GM12878 (cell line): ENCODE measurements at regions not wholly inside any gene's neighbourhood (a gene's known extent, or its start where the extent isn't known, plus 50 kb on each side); places are given as distances from the start of the nearest gene placed in this dataset.

Source experiments
- ATAC-seq: fragments of 200-7000 bp; cut with Tn5 transposase; 3 replicates; pipeline ENCODE4 v1.9.1; 2020; ENCODE audit warnings: mild to moderate bottlenecking, moderate library complexity
- BruUV-seq: library from RNA; stranded (reverse); fragments of 400-500 nt; replicated peaks from 2 replicates; lab custom pipeline; 2021; lab: Mats Ljungman, UMichigan
- CTCF ChIA-PET: fragments of 300-600 bp; sonication (Branson Sonifier 250); formaldehyde crosslinking; extraction: SDS; loops from one replicate; lab custom pipeline; 2021; ENCODE audit warnings: inconsistent platforms; lab: Yijun Ruan, JAX
- POLR2A ChIA-PET: fragments of 350-600 bp; formaldehyde crosslinking; extraction: SDS; loops from one replicate; lab custom pipeline; 2021; ENCODE audit warnings: inconsistent platforms; lab: Charles Lee
- RAD21 ChIA-PET: fragments of 300-600 bp; sonication (Branson Sonifier 250); formaldehyde crosslinking; loops from one replicate; lab custom pipeline; 2023; ENCODE audit warnings: antibody characterized with exemption; ENCODE audit not compliant: unreplicated experiment; lab: Charles Lee
- SMC1A ChIA-PET: fragments of 300-600 bp; sonication (Branson Sonifier 250); formaldehyde crosslinking; loops from one replicate; lab custom pipeline; 2023; ENCODE audit not compliant: unreplicated experiment, uncharacterized antibody; lab: Charles Lee
- DNase-seq: peaks from one replicate; pipeline ENCODE4 v3.0.0-alpha.2; 2011; ENCODE audit warnings: low read depth, low spot score
- FAIRE-seq: peaks from 3 replicates; lab custom pipeline; 2011; peaks lifted over from hg19 to GRCh38; lab: Jason Lieb, UNC
- H2AFZ ChIP-seq: 2 replicates; pipeline ENCODE4 v1.6.0; 2011; ENCODE audit warnings: low read depth, low read length, control low read depth; ENCODE audit not compliant: control insufficient read depth
- H3K27ac ChIP-seq: 2 replicates; pipeline ENCODE4 v1.5.1; 2011; ENCODE audit warnings: control low read depth; ENCODE audit not compliant: control insufficient read depth, insufficient read depth
- H3K27me3 ChIP-seq, 2 experiments: replicated peaks in 1 of 2; 2 replicates each; pipeline versions ENCODE4 v1.6.0 to v1.6.1; 2011; ENCODE audit warnings: low read length in 1 of 2; ENCODE audit not compliant: control insufficient read depth in 2 of 2, insufficient read depth in 2 of 2
- H3K36me3 ChIP-seq, 2 experiments: 2 replicates each; pipeline ENCODE4 v1.5.1; 2011; ENCODE audit warnings: low read length in 1 of 2; ENCODE audit not compliant: control insufficient read depth in 2 of 2, insufficient read depth in 2 of 2
- H3K4me1 ChIP-seq: 2 replicates; pipeline ENCODE4 v1.6.1; 2011; ENCODE audit warnings: mild to moderate bottlenecking, low read length, moderate library complexity, mixed read lengths; ENCODE audit not compliant: control insufficient read depth, insufficient read depth
- H3K4me2 ChIP-seq: 2 replicates; pipeline ENCODE4 v1.6.0; 2011; ENCODE audit warnings: control low read depth; ENCODE audit not compliant: control insufficient read depth, insufficient read depth
- H3K4me3 ChIP-seq: fragments of 200-600 bp; sonication (generic); 2 replicates; pipeline ENCODE4 v1.5.1; 2016
- H3K79me2 ChIP-seq: 2 replicates; pipeline ENCODE4 v1.6.0; 2011; ENCODE audit warnings: low read length; ENCODE audit not compliant: control insufficient read depth, insufficient read depth
- H3K9ac ChIP-seq: 2 replicates; pipeline ENCODE4 v1.8.0; 2011; ENCODE audit warnings: low read length, control low read depth, mixed read lengths; ENCODE audit not compliant: control insufficient read depth, insufficient read depth
- H3K9me3 ChIP-seq: replicated peaks from 3 replicates; pipeline ENCODE4 v1.5.1; 2011; ENCODE audit warnings: mild to moderate bottlenecking, low read length; ENCODE audit not compliant: control insufficient read depth, insufficient read depth
- H4K20me1 ChIP-seq: 2 replicates; pipeline ENCODE4 v1.6.0; 2011; ENCODE audit not compliant: control insufficient read depth, insufficient read depth
- BMI1 ChIP-seq: fragments of 450-650 bp; IDR thresholded peaks from 2 replicates; pipeline ENCODE4 v1.6.1; 2016; ENCODE audit warnings: mild to moderate bottlenecking, moderate library complexity, borderline replicate concordance
- CREM ChIP-seq: IDR thresholded peaks from 2 replicates; pipeline ENCODE4 v1.6.1; 2014; ENCODE audit warnings: antibody characterized with exemption, low read depth
- FOXK2 ChIP-seq: fragments of 450-650 bp; IDR thresholded peaks from 2 replicates; pipeline ENCODE4 v1.6.1; 2017; ENCODE audit warnings: mild to moderate bottlenecking, moderate library complexity
- HDGF ChIP-seq: fragments of 450-650 bp; IDR thresholded peaks from 2 replicates; pipeline ENCODE4 v1.6.1; 2016; ENCODE audit warnings: antibody characterized with exemption
- IRF4 ChIP-seq: IDR thresholded peaks from 2 replicates; pipeline ENCODE4 v1.6.1; 2011; ENCODE audit warnings: low read depth, low read length
- NR2C1 ChIP-seq: fragments of 450-650 bp; IDR thresholded peaks from 2 replicates; pipeline ENCODE4 v1.6.1; 2017; ENCODE audit warnings: antibody characterized with exemption, mild to moderate bottlenecking, moderate library complexity
- ZBED1 ChIP-seq: IDR thresholded peaks from 2 replicates; pipeline ENCODE4 v1.6.1; 2016; ENCODE audit warnings: borderline replicate concordance
- ZNF207 ChIP-seq: fragments of 450-650 bp; IDR thresholded peaks from 2 replicates; pipeline ENCODE4 v1.6.1; 2014; ENCODE audit warnings: antibody characterized with exemption, mild to moderate bottlenecking, borderline replicate concordance
- ZNF217 ChIP-seq: fragments of 450-650 bp; IDR thresholded peaks from 2 replicates; pipeline ENCODE4 v1.6.1; 2017; ENCODE audit warnings: antibody characterized with exemption, mild to moderate bottlenecking
- WGBS: methylation state at CpG from one replicate; pipeline ENCODE4 v1.1.6; 2016; ENCODE audit warnings: low lambda C conversion rate; ENCODE audit not compliant: insufficient replicate concordance, insufficient coverage; ENCODE audit errors: missing lambda C conversion rate; 5-methylcytosine and 5-hydroxymethylcytosine counted together
- in situ Hi-C: fragments of 300-500 bp; cut with MboI; formaldehyde crosslinking; loops from 9 replicates; pipeline ENCODE4 v1.14.3; 2018; ENCODE audit warnings: mixed read lengths
- intact Hi-C: fragments of 100-400 bp; cut with micrococcal nuclease; formaldehyde crosslinking; loops from one replicate; pipeline ENCODE4 v1.14.2; 2022; ENCODE audit not compliant: unreplicated experiment
- TF ChIP-seq, protein P1 (sequence below): IDR thresholded peaks from 2 replicates; pipeline ENCODE4 v1.6.1; 2012; ENCODE audit warnings: low read depth, low read length, improper control_type of control experiment

DNA sequence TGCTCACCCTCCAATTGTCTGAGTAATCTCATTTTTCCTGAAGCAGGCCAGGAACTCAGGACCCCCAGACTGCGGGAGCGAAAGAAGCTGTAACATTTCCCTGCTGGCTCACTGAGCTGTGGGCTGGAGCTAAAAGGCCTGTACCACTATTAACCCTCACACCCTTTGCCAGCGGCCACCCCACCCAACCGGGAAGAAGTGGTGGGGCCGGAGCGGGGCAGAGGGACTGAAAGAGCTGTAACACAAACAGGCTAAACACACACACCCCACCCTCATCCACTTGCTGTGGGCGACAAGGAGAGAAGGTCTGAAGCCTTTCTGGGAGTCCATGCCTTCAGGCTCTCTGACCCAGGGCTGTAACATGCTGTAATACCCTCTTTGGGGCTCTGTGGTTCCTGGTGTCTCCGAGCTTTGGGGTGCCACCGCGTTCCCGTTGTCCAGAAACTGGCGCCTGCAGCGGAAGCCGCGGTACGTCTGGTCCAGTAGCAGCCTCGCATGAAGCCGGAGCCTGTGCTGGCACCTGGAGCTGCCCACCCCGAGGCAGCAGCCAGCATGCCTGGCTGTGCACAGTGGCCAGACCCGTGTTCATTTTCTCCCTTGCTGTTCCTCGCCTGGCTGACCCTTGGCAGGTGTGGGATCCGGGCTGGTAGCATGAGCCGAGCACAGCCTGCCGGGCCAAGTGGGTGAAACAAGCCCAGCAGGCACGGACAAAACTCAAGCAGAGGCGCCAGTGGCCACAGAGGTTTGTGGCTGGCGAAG is 345.5 kb upstream of the MGAT4C start:
- CTCF ChIA-PET: no interaction called here
- Histone ChIP-seq H2AFZ (no peak overlapping the region), H4K20me1 (no peaks in the 10 kb centered on the region), H3K9me3 (no peaks in the 10 kb centered on the region), H3K9ac (no peak overlapping the region), H3K4me2 (no peak overlapping the region), H3K79me2 (no peaks in the 10 kb centered on the region), H3K27me3 (no peaks in the 10 kb centered on the region), H3K4me1 (no peaks in the 10 kb centered on the region), H3K27ac (no peak overlapping the region), H3K36me3 (no peaks in the 10 kb centered on the region), H3K4me3 (no peak overlapping the region)
- ATAC-seq: no peak
- in situ Hi-C loops: no loop called here
- TF ChIP-seq ZNF217 (no peak), BMI1 (no peak), HDGF (no peak), ZNF207 (no peak), FOXK2 (no peak), CREM (no peak), ZBED1 (no peak), IRF4 (no peak), NR2C1 (no peak)
- TF ChIP-seq, protein P1, sequence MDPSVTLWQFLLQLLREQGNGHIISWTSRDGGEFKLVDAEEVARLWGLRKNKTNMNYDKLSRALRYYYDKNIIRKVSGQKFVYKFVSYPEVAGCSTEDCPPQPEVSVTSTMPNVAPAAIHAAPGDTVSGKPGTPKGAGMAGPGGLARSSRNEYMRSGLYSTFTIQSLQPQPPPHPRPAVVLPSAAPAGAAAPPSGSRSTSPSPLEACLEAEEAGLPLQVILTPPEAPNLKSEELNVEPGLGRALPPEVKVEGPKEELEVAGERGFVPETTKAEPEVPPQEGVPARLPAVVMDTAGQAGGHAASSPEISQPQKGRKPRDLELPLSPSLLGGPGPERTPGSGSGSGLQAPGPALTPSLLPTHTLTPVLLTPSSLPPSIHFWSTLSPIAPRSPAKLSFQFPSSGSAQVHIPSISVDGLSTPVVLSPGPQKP: no peak
- 57% methylated on average over 27 of the region's 27 CpGs for WGBS
- RAD21 ChIA-PET: no interaction called here
- no peak for FAIRE-seq
- no TSS peak for BruUV-seq
- intact Hi-C loops: no loop called here
- SMC1A ChIA-PET: interaction anchor here (0.7 kb wide), 1 partner anchor 1463 kb away, joined by 3 read pairs; no protein-coding TSS in a partner anchor
- POLR2A ChIA-PET: no interaction called here
- DNase-seq: no peak
